ENCODE measurements at regions not wholly inside any gene's neighbourhood (a gene's known extent, or its start where the extent isn't known, plus 50 kb on each side); places are given as distances from the start of the nearest gene placed in this dataset.

DNA sequence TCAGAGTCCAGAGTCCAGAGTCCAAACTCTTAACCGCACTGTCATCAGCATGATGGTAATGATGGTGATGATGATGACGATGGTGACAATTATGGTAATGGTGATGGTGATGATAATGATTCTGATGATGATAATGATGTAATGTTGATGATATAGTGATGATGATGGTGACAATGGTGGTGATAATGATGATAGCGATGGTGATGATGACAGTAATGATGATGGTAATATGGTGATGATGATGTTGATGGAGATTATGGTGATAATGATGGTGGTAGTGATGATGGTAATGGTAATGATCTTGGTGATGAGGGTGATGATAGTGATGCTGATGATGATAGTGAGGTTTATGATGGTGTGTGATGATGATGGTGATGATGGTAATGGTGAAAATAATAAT, 367.8 kb upstream of the CDH4 start:
- H3K36me3 ChIP-seq (ENCODE audit: low read depth, low read length), result no peaks in the 10 kb centered on the region
- H4K20me1 ChIP-seq (ENCODE audit: low read length), result no peaks in the 10 kb centered on the region
- no peaks in the 10 kb centered on the region for H3F3A ChIP-seq (ENCODE audit: low read length, unreplicated experiment)
- no peak overlapping the region for H3K27ac ChIP-seq (ENCODE audit: low read length)
- no peak overlapping the region for H3K4me2 ChIP-seq (ENCODE audit: low read length)
- no peaks in the 10 kb centered on the region for H3K4me1 ChIP-seq (ENCODE audit: insufficient read depth, low read length)
- H3K9me3 ChIP-seq (ENCODE audit: low read length), result 0 out of 2 replicates have a peak, but pooled peaks cover 9% of the 10 kb centered on the region
- H3K4me3 ChIP-seq (ENCODE audit: low read length), result no peak overlapping the region
- H3K9ac ChIP-seq (ENCODE audit: low read length), result no peak overlapping the region
- ChIA-PET CTCF (no interaction called here), POLR2A (ENCODE audit: unreplicated experiment) (no interaction called here)
- ATAC-seq (no peak), DNase-seq (no peak)
- H3K79me2 ChIP-seq (ENCODE audit: low read length), result no peaks in the 10 kb centered on the region
- H3K27me3 ChIP-seq (ENCODE audit: low read length), result no peaks in the 10 kb centered on the region
- TF ChIP-seq, protein P1, sequence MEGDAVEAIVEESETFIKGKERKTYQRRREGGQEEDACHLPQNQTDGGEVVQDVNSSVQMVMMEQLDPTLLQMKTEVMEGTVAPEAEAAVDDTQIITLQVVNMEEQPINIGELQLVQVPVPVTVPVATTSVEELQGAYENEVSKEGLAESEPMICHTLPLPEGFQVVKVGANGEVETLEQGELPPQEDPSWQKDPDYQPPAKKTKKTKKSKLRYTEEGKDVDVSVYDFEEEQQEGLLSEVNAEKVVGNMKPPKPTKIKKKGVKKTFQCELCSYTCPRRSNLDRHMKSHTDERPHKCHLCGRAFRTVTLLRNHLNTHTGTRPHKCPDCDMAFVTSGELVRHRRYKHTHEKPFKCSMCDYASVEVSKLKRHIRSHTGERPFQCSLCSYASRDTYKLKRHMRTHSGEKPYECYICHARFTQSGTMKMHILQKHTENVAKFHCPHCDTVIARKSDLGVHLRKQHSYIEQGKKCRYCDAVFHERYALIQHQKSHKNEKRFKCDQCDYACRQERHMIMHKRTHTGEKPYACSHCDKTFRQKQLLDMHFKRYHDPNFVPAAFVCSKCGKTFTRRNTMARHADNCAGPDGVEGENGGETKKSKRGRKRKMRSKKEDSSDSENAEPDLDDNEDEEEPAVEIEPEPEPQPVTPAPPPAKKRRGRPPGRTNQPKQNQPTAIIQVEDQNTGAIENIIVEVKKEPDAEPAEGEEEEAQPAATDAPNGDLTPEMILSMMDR (conservative IDR thresholded peaks at IDR 0.05; ENCODE audit: low read depth, low read length), result no peak
- TF ChIP-seq EZH2 (IDR thresholded peaks at IDR 0.05; ENCODE audit: low read length, unreplicated experiment), result no peak
- no TSS peak for BruUV-seq (replicated peaks)
- intact Hi-C loops (cut with micrococcal nuclease), result no loop called here
- H3K9me2 ChIP-seq (replicated peaks; ENCODE audit: low read length), result no peaks in the 10 kb centered on the region
- no peak overlapping the region for H2AFZ ChIP-seq (ENCODE audit: low read length)

DNA sequence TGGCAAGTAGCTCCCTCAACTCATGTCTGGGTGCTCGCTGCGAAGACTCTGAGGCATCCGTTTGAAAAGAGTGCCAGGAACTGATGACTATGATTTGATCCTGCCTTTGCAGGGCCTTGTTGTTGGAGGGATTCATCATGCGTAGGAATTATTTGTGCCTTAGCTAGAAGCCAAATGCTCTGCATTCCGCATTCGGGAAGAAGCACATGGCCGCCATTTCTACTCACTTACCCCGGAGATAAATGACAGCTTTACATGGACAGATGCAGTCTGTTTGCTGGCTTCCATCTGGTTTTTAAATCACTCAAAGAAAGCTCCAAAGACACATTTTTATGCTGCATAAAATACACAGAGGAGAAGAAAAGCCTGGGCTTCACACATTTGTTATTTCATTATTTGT, 363.3 kb upstream of the CDH4 start:
- H3K4me3 ChIP-seq (ENCODE audit: low read length), result no peak overlapping the region
- H3K36me3 ChIP-seq (ENCODE audit: low read depth, low read length), result no peaks in the 10 kb centered on the region
- H3K4me1 ChIP-seq (ENCODE audit: insufficient read depth, low read length), result no peaks in the 10 kb centered on the region
- ChIA-PET CTCF (no interaction called here), POLR2A (ENCODE audit: unreplicated experiment) (no interaction called here)
- no peaks in the 10 kb centered on the region for H3F3A ChIP-seq (ENCODE audit: low read length, unreplicated experiment)
- H4K20me1 ChIP-seq (ENCODE audit: low read length), result no peaks in the 10 kb centered on the region
- H3K9me2 ChIP-seq (replicated peaks; ENCODE audit: low read length), result no peaks in the 10 kb centered on the region
- no peak for ATAC-seq
- no peak overlapping the region for H3K4me2 ChIP-seq (ENCODE audit: low read length)
- H3K9ac ChIP-seq (ENCODE audit: low read length), result no peak overlapping the region
- no peak overlapping the region for H2AFZ ChIP-seq (ENCODE audit: low read length)
- H3K9me3 ChIP-seq (ENCODE audit: low read length), result 0 out of 2 replicates have a peak, but pooled peaks cover 15% of the 10 kb centered on the region
- intact Hi-C loops (cut with micrococcal nuclease), result no loop called here
- H3K79me2 ChIP-seq (ENCODE audit: low read length), result no peaks in the 10 kb centered on the region
- DNase-seq, result no peak
- no TSS peak for BruUV-seq (replicated peaks)
- H3K27ac ChIP-seq (ENCODE audit: low read length), result no peak overlapping the region
- H3K27me3 ChIP-seq (ENCODE audit: low read length), result no peaks in the 10 kb centered on the region
- TF ChIP-seq EZH2phosphoT487 (IDR thresholded peaks at IDR 0.05; ENCODE audit: borderline replicate concordance, low read length), result no peak
- TF ChIP-seq, protein P1 (conservative IDR thresholded peaks at IDR 0.05; ENCODE audit: low read depth, low read length), result no peak
- no peak for TF ChIP-seq EZH2 (IDR thresholded peaks at IDR 0.05; ENCODE audit: low read length, unreplicated experiment)

DNA sequence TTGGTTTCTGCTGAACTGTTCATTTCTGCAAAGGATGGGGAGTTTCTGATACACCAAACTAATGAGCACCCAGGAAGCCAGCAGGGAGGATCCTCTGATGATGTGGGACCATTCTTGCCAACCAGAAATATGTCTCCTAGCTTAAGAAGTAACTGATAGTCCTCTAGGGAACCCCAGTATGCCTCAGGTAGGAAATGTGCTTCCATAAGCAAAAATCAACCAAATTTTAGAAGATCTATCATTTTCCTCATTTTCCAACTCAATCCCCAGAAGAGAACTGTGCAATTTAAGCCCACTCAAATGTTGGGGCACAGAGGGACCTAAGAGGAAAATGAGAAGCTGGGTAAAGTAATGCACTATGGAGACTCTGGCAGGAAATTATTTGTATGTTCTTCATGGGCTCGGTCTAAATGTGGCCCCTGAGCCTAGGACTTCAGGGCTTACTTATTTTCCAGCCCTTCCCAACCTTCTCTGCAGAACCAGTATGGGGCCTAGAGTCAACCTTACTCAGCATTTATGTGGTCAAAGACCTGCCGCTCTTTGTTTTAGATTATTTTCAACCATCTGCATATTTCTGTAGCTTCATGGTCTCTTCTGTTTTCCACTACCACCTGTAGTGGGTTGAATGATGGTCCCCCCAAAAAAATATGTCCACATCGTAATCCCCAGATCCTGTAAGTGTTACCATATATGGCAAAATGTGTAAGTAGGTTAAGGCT, 359.8 kb upstream of the CDH4 start:
- Histone ChIP-seq H3K79me2 (ENCODE audit: low read length) (no peaks in the 10 kb centered on the region), H3K9me2 (replicated peaks; ENCODE audit: low read length) (no peaks in the 10 kb centered on the region), H2AFZ (ENCODE audit: low read length) (no peak overlapping the region), H3K4me2 (ENCODE audit: low read length) (no peak overlapping the region), H3K4me1 (ENCODE audit: insufficient read depth, low read length) (no peaks in the 10 kb centered on the region), H4K20me1 (ENCODE audit: low read length) (no peaks in the 10 kb centered on the region), H3K36me3 (ENCODE audit: low read depth, low read length) (no peaks in the 10 kb centered on the region), H3K9me3 (ENCODE audit: low read length) (0 out of 2 replicates have a peak, but pooled peaks cover 25% of the 10 kb centered on the region), H3K27ac (ENCODE audit: low read length) (no peak overlapping the region), H3K9ac (ENCODE audit: low read length) (no peak overlapping the region), H3F3A (ENCODE audit: low read length, unreplicated experiment) (no peaks in the 10 kb centered on the region), H3K4me3 (ENCODE audit: low read length) (no peak overlapping the region), H3K27me3 (ENCODE audit: low read length) (no peaks in the 10 kb centered on the region)
- DNase-seq (no peak), ATAC-seq (no peak)
- TF ChIP-seq, protein P1 (conservative IDR thresholded peaks at IDR 0.05; ENCODE audit: low read depth, low read length), result no peak
- TF ChIP-seq EZH2phosphoT487 (IDR thresholded peaks at IDR 0.05; ENCODE audit: borderline replicate concordance, low read length) (no peak), EZH2 (IDR thresholded peaks at IDR 0.05; ENCODE audit: low read length, unreplicated experiment) (no peak)
- intact Hi-C loops (cut with micrococcal nuclease), result no loop called here
- no TSS peak for BruUV-seq (replicated peaks)
- ChIA-PET POLR2A (ENCODE audit: unreplicated experiment) (no interaction called here), CTCF (no interaction called here)
